HuH-7 (cell line): ENCODE measurements at regions not wholly inside any gene's neighbourhood (a gene's known extent, or its start where the extent isn't known, plus 50 kb on each side); places are given as distances from the start of the nearest gene placed in this dataset.
"Not testable (repeated sequence)": the region's sequence is repeated elsewhere in the genome, so short reads cannot be mapped to it uniquely, and the experiment has no call there.

ENCODE experiments used
- DNase-seq: peaks from one replicate; pipeline ENCODE4 v3.0.0; 2011; ENCODE audit warnings: low spot score

GRCh38 chr4:64821219-64821976 lies 412.1 kb upstream of the TECRL start:
- DNase-seq: no peak

- DNase-seq: no peak
Measured at GRCh38 chr4:64814616-64815015, 405.4 kb upstream of the TECRL start.

GRCh38 chr4:64807821-64808220 lies 398.6 kb upstream of the TECRL start:
- no peak for DNase-seq

GRCh38 chr4:64799751-64800150 lies 390.5 kb upstream of the TECRL start:
- no peak for DNase-seq

- DNase-seq: not testable (repeated sequence)
Measured at GRCh38 chr4:64798828-64799227, 389.6 kb upstream of the TECRL start.

- DNase-seq: no peak
Measured at GRCh38 chr4:64796581-64796980, 387.3 kb upstream of the TECRL start.

- no peak for DNase-seq
Measured at GRCh38 chr4:64784125-64784524, 374.9 kb upstream of the TECRL start.

GRCh38 chr4:64781737-64782326 lies 372.6 kb upstream of the TECRL start:
- no peak for DNase-seq

- DNase-seq: no peak
Measured at GRCh38 chr4:64780664-64781063, 371.4 kb upstream of the TECRL start.

- no peak for DNase-seq
Measured at GRCh38 chr4:64777286-64777685, 368.0 kb upstream of the TECRL start.

GRCh38 chr4:64776820-64777219 lies 367.6 kb upstream of the TECRL start:
- DNase-seq: no peak

- DNase-seq: no peak
Measured at GRCh38 chr4:64774626-64775025, 365.4 kb upstream of the TECRL start.

GRCh38 chr4:64771149-64771548 lies 361.9 kb upstream of the TECRL start:
- no peak for DNase-seq

- DNase-seq: no peak
Measured at GRCh38 chr4:64767547-64767946, 358.3 kb upstream of the TECRL start.

GRCh38 chr4:64766565-64766964 lies 357.3 kb upstream of the TECRL start:
- no peak for DNase-seq

GRCh38 chr4:64756016-64756415 lies 346.8 kb upstream of the TECRL start:
- DNase-seq: no peak

GRCh38 chr4:64747919-64748715 lies 338.9 kb upstream of the TECRL start:
- no peak for DNase-seq

GRCh38 chr4:64738240-64738639 lies 329.0 kb upstream of the TECRL start:
- no peak for DNase-seq

GRCh38 chr4:64737854-64738138 lies 328.5 kb upstream of the TECRL start:
- DNase-seq: not testable (repeated sequence)

- DNase-seq: no peak
Measured at GRCh38 chr4:64737026-64737853, 328.0 kb upstream of the TECRL start.

GRCh38 chr4:64729561-64729960 lies 320.3 kb upstream of the TECRL start:
- DNase-seq: no peak

- DNase-seq: no peak
Measured at GRCh38 chr4:64727960-64728359, 318.7 kb upstream of the TECRL start.
